ENCODE measurements at regions not wholly inside any gene's neighbourhood (a gene's known extent, or its start where the extent isn't known, plus 50 kb on each side); places are given as distances from the start of the nearest gene placed in this dataset.

GRCh38 chr14:38944691-38945090 lies 158.3 kb downstream of the SEC23A start (continued):
- TF ChIP-seq ERG (CRISPR knock-in tag; IDR thresholded peaks at IDR 0.05) (no peak), ZSCAN18 (CRISPR knock-in tag; IDR thresholded peaks at IDR 0.05) (no peak)

- no peak overlapping the region for H3K27ac Mint-ChIP-seq
- H3K9me3 Mint-ChIP-seq, result peaks cover 16% of the 10 kb centered on the region
- H3K4me3 Mint-ChIP-seq, result no peak overlapping the region
- ChIA-PET POLR2A (no interaction called here), CTCF (interaction anchor here (0.8 kb wide), 1 partner anchor 74 kb away, joined by 5 read pairs; no protein-coding TSS in a partner anchor)
- H3K27me3 Mint-ChIP-seq (ENCODE audit: low read depth), result peaks cover 6% of the 10 kb centered on the region; the same call in 1 of the 2 replicates
- DNase-seq (ENCODE audit: low spot score) (no peak), ATAC-seq (peak; percentile 69)
- no peaks in the 10 kb centered on the region for H3K36me3 Mint-ChIP-seq
- no peaks in the 10 kb centered on the region for H3K4me1 Mint-ChIP-seq
- TF ChIP-seq AFF4 (CRISPR knock-in tag; IDR thresholded peaks at IDR 0.05; ENCODE audit: borderline replicate concordance) (no peak), ZNF532 (CRISPR knock-in tag; IDR thresholded peaks at IDR 0.05; ENCODE audit: borderline replicate concordance) (no peak), CREM (CRISPR knock-in tag; IDR thresholded peaks at IDR 0.05) (no peak), GABPB1 (CRISPR knock-in tag; IDR thresholded peaks at IDR 0.05) (no peak), E2F4 (CRISPR knock-in tag; IDR thresholded peaks at IDR 0.05; ENCODE audit: borderline replicate concordance, low read depth) (no peak), RELA (CRISPR knock-in tag; IDR thresholded peaks at IDR 0.05; ENCODE audit: borderline replicate concordance) (no peak), ZSCAN18 (CRISPR knock-in tag; IDR thresholded peaks at IDR 0.05) (no peak), NR1H2 (CRISPR knock-in tag; IDR thresholded peaks at IDR 0.05) (no peak), ZNF512 (CRISPR knock-in tag; IDR thresholded peaks at IDR 0.05; ENCODE audit: borderline replicate concordance) (no peak), CTCF (IDR thresholded peaks at IDR 0.05) (no peak), USF2 (CRISPR knock-in tag; IDR thresholded peaks at IDR 0.05) (no peak), ESRRA (CRISPR knock-in tag; IDR thresholded peaks at IDR 0.05; ENCODE audit: borderline replicate concordance) (no peak)
Measured at GRCh38 chr14:38941488-38941887, 161.5 kb downstream of the SEC23A start.

Measured in WTC11 (cell line).